Activated T-helper 1 cell treated with anti-CD3 and anti-CD28 coated beads, Interleukin-12 subunit alpha, Interleukin-12 subunit beta, Interleukin-2, Interleukin-4 antibody, amounts not matched to agents 30 ng/mL and 10 ng/mL and 1 ng/mL, durations not matched to agents 14 hours and 24 hours and 36 hours (primary cell): ENCODE measurements at regions not wholly inside any gene's neighbourhood (a gene's known extent, or its start where the extent isn't known, plus 50 kb on each side); places are given as distances from the start of the nearest gene placed in this dataset.

Experiments
- DNase-seq: peaks from one replicate; pipeline ENCODE4 v3.0.0; 2021; ENCODE audit warnings: low spot score
- H3K27ac Mint-ChIP-seq: one replicate; pipeline ENCODE4 v1.8.0; 2021; ENCODE audit warnings: mild to moderate bottlenecking, mixed read lengths
- H3K27me3 Mint-ChIP-seq: one replicate; pipeline ENCODE4 v1.8.0; 2022; ENCODE audit warnings: mild to moderate bottlenecking, moderate library complexity, mixed read lengths; ENCODE audit not compliant: insufficient read depth
- H3K36me3 Mint-ChIP-seq: one replicate; pipeline ENCODE4 v1.8.0; 2021; ENCODE audit warnings: low read depth, mixed read lengths
- H3K4me1 Mint-ChIP-seq: one replicate; pipeline ENCODE4 v1.8.0; 2021; ENCODE audit warnings: low read depth, mixed read lengths
- H3K4me3 Mint-ChIP-seq: one replicate; pipeline ENCODE4 v1.8.0; 2021; ENCODE audit warnings: mild to moderate bottlenecking, moderate library complexity, mixed read lengths
- H3K9me3 Mint-ChIP-seq: one replicate; pipeline ENCODE4 v1.8.0; 2021; ENCODE audit warnings: mixed read lengths
- intact Hi-C: fragments of 100-400 bp; cut with micrococcal nuclease; formaldehyde crosslinking; loops from one replicate; pipeline ENCODE4 v1.15.1; 2024

GRCh38 chr20:39874049-39874893 is 814.8 kb downstream of the MAFB start:
- intact Hi-C loops, result loop anchor here (10.0 kb wide), 1 partner anchor 609 kb away; no protein-coding TSS in a partner anchor
- peak; percentile 0 for DNase-seq

DNA sequence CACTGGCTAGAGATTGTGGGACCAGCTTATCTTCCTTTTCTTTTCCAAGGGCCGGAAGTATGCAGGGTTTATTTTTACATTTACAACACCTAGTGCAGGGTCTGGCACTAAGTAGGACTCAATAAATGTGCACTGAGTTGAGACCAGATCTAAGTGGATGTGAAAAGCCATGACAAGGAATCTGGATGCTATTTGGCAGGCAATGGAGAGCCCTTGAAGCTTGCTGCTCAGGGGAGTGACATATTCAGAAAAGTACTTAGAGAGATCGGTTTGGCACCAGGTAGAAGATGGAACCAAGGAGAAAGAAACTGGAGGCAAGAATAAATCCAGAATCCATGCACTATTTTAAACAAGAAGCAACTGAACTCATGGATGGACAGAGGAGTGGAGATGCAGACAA is 815.8 kb downstream of the MAFB start:
- DNase-seq, result no peak
- Mint-ChIP-seq H3K4me1 (no peaks in the 10 kb centered on the region), H3K9me3 (no peaks in the 10 kb centered on the region), H3K27ac (no peak overlapping the region), H3K4me3 (no peak overlapping the region), H3K27me3 (no peaks in the 10 kb centered on the region), H3K36me3 (no peaks in the 10 kb centered on the region)
- intact Hi-C loops, result loop anchor here (10.0 kb wide), 1 partner anchor 608 kb away; no protein-coding TSS in a partner anchor

More at GRCh38 chr20:39874049-39874893, 814.8 kb downstream of the MAFB start:
- no peaks in the 10 kb centered on the region for H3K27me3 Mint-ChIP-seq
- no peaks in the 10 kb centered on the region for H3K9me3 Mint-ChIP-seq
- H3K4me3 Mint-ChIP-seq, result no peak overlapping the region
- no peaks in the 10 kb centered on the region for H3K4me1 Mint-ChIP-seq
- no peak overlapping the region for H3K27ac Mint-ChIP-seq
- no peaks in the 10 kb centered on the region for H3K36me3 Mint-ChIP-seq

- Mint-ChIP-seq H3K27ac (no peak overlapping the region), H3K4me3 (no peak overlapping the region), H3K9me3 (no peaks in the 10 kb centered on the region), H3K36me3 (no peaks in the 10 kb centered on the region), H3K4me1 (no peaks in the 10 kb centered on the region), H3K27me3 (no peaks in the 10 kb centered on the region)
- DNase-seq, result no peak
- intact Hi-C loops, result loop anchor here (10.0 kb wide), 1 partner anchor 606 kb away; no protein-coding TSS in a partner anchor
These were observed 818.0 kb downstream of the MAFB start for GRCh38 chr20:39871013-39871412.

GRCh38 chr20:39865446-39865845 is 823.6 kb downstream of the MAFB start:
- H3K27me3 Mint-ChIP-seq, result no peaks in the 10 kb centered on the region
- H3K4me3 Mint-ChIP-seq, result no peak overlapping the region
- no peaks in the 10 kb centered on the region for H3K4me1 Mint-ChIP-seq
- H3K36me3 Mint-ChIP-seq, result no peaks in the 10 kb centered on the region
- no peak for DNase-seq
- H3K9me3 Mint-ChIP-seq, result no peaks in the 10 kb centered on the region
- intact Hi-C loops, result no loop called here
- H3K27ac Mint-ChIP-seq, result no peak overlapping the region

- intact Hi-C loops, result no loop called here
- no peak overlapping the region for H3K4me3 Mint-ChIP-seq
- H3K4me1 Mint-ChIP-seq, result no peaks in the 10 kb centered on the region
- H3K36me3 Mint-ChIP-seq, result no peaks in the 10 kb centered on the region
- DNase-seq, result no peak
- no peaks in the 10 kb centered on the region for H3K9me3 Mint-ChIP-seq
- H3K27me3 Mint-ChIP-seq, result no peaks in the 10 kb centered on the region
- no peak overlapping the region for H3K27ac Mint-ChIP-seq
These were observed 826.6 kb downstream of the MAFB start for GRCh38 chr20:39862470-39862891.

DNA sequence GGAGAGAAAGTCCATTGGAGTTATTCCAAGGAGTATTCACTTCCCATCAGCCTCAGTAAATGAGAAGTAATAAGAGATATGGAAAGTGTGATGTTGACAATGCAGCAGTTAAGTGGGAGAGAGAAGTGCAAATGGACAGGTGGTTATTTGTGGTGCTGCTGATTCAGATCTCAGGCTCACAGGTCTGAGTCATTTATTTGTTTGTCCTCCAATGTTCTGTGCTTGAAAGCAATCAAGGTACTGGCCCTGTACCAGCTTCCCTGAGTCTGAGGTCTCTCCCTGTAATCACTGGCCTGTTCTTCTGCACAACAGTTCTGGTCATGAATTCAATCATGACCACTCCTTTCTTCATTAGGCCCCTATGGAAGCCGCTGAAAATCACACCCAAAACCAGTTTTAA is 827.7 kb downstream of the MAFB start:
- Mint-ChIP-seq H3K36me3 (no peaks in the 10 kb centered on the region), H3K9me3 (no peaks in the 10 kb centered on the region), H3K27me3 (no peaks in the 10 kb centered on the region), H3K4me1 (no peaks in the 10 kb centered on the region), H3K27ac (no peak overlapping the region), H3K4me3 (no peak overlapping the region)
- DNase-seq, result no peak
- intact Hi-C loops, result no loop called here

GRCh38 chr20:39857835-39858234 is 831.2 kb downstream of the MAFB start:
- no peaks in the 10 kb centered on the region for H3K36me3 Mint-ChIP-seq
- H3K4me1 Mint-ChIP-seq, result no peaks in the 10 kb centered on the region
- H3K9me3 Mint-ChIP-seq, result no peaks in the 10 kb centered on the region
- no peaks in the 10 kb centered on the region for H3K27me3 Mint-ChIP-seq
- H3K4me3 Mint-ChIP-seq, result no peak overlapping the region
- intact Hi-C loops, result no loop called here
- no peak for DNase-seq
- H3K27ac Mint-ChIP-seq, result no peak overlapping the region

DNA sequence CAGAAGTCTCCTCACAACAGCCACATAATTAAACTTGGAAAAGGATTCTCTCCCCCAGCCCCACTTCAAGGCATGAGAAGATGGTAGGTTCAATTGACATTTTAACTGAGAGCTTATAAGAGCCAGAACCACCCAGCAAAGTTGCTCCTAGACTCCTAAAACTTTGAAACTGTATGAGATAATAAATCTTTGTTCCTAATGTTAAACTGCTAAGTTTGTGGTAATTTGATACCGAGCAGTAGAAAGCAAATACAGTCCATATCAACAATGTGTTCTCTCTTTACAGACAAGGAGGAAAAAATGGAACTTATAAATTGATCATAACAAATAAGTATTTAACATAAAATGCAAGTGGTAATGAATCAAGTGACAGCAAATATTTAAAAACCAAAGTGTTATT is 831.8 kb downstream of the MAFB start:
- no peak for DNase-seq
- no peak overlapping the region for H3K27ac Mint-ChIP-seq
- peaks cover 1% of the 10 kb centered on the region for H3K27me3 Mint-ChIP-seq
- H3K36me3 Mint-ChIP-seq, result no peaks in the 10 kb centered on the region
- no peaks in the 10 kb centered on the region for H3K4me1 Mint-ChIP-seq
- intact Hi-C loops, result no loop called here
- no peak overlapping the region for H3K4me3 Mint-ChIP-seq
- H3K9me3 Mint-ChIP-seq, result no peaks in the 10 kb centered on the region

GRCh38 chr20:39855799-39856198 is 833.2 kb downstream of the MAFB start:
- Mint-ChIP-seq H3K4me1 (no peaks in the 10 kb centered on the region), H3K27me3 (peaks cover 2% of the 10 kb centered on the region), H3K27ac (no peak overlapping the region), H3K9me3 (no peaks in the 10 kb centered on the region), H3K36me3 (no peaks in the 10 kb centered on the region), H3K4me3 (no peak overlapping the region)
- no peak for DNase-seq
- intact Hi-C loops, result no loop called here

GRCh38 chr20:39855056-39855455 is 834.0 kb downstream of the MAFB start:
- intact Hi-C loops, result no loop called here
- H3K27ac Mint-ChIP-seq, result no peak overlapping the region
- DNase-seq, result no peak
- no peaks in the 10 kb centered on the region for H3K4me1 Mint-ChIP-seq
- no peak overlapping the region for H3K4me3 Mint-ChIP-seq
- peaks cover 2% of the 10 kb centered on the region for H3K27me3 Mint-ChIP-seq
- H3K36me3 Mint-ChIP-seq, result no peaks in the 10 kb centered on the region
- no peaks in the 10 kb centered on the region for H3K9me3 Mint-ChIP-seq

DNA sequence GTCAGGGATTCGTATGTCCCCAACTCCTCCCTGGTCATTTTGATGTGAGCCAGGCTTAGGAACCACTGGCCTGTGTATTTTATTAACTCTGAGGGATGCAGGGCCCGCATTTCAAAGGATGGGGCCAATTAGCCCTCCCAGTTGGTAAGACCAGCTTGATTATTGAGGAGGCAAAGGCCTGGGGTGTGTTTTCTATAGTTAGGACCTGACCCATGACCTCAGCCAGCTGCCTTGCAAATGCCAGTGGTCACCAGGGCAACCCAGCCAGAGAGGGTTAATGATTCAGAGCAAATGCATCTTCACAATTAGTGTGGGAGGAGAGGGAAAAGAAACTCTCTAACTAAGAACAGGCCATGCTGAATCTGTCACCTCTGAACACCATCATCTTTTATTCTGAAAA is 835.4 kb downstream of the MAFB start:
- H3K4me1 Mint-ChIP-seq, result no peaks in the 10 kb centered on the region
- no peak overlapping the region for H3K4me3 Mint-ChIP-seq
- H3K27ac Mint-ChIP-seq, result no peak overlapping the region
- no peak for DNase-seq
- H3K9me3 Mint-ChIP-seq, result no peaks in the 10 kb centered on the region
- peaks cover 2% of the 10 kb centered on the region for H3K27me3 Mint-ChIP-seq
- no peaks in the 10 kb centered on the region for H3K36me3 Mint-ChIP-seq
- intact Hi-C loops, result no loop called here

DNA sequence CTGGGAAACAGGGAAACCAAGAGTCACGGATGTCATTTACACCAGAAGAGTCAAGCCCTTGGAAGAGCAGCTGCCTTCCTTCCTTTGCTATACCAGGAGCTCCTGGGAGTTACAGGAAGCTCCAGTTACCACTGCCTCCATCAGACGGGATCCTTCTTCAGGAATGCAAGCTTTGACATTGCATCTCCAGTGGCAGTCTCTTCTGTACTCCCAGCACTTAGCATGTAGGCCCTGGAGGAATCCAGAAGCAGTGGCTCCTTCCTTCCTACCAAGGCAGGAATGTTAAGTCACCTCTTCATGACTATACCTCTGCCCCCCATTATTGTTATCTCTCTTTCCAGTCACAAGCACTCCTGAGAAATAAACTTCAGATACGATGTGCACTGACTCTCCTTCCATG is 836.0 kb downstream of the MAFB start:
- H3K27ac Mint-ChIP-seq, result no peak overlapping the region
- no peaks in the 10 kb centered on the region for H3K4me1 Mint-ChIP-seq
- no peaks in the 10 kb centered on the region for H3K9me3 Mint-ChIP-seq
- no peak for DNase-seq
- H3K4me3 Mint-ChIP-seq, result no peak overlapping the region
- H3K27me3 Mint-ChIP-seq, result peaks cover 2% of the 10 kb centered on the region
- H3K36me3 Mint-ChIP-seq, result no peaks in the 10 kb centered on the region
- intact Hi-C loops, result no loop called here

DNA sequence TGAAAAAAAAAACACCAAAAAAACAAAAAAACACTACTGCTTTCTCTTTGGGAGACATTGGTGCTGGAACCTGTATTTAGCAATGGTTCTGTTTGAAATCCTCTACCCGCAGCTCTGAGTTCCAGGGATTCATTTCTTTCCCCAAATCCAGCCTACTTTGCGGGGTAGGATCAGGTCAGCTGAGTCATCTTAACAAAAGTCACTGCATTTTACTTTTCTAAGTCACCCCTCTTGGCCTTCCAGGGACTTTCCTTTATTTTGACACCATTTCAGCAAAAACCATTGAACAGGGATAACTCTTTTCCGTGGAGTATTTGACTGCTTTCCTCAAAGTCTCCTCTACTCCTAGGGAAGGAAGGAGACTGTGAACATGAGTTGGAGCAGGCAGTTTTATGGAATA is 837.6 kb downstream of the MAFB start:
- no peak for DNase-seq
- Mint-ChIP-seq H3K27ac (no peak overlapping the region), H3K4me3 (no peak overlapping the region), H3K27me3 (peaks cover 2% of the 10 kb centered on the region), H3K9me3 (no peaks in the 10 kb centered on the region), H3K36me3 (no peaks in the 10 kb centered on the region), H3K4me1 (no peaks in the 10 kb centered on the region)
- intact Hi-C loops, result no loop called here
